ENCODE measurements at regions not wholly inside any gene's neighbourhood (a gene's known extent, or its start where the extent isn't known, plus 50 kb on each side); places are given as distances from the start of the nearest gene placed in this dataset.
"Not testable (repeated sequence)": the region's sequence is repeated elsewhere in the genome, so short reads cannot be mapped to it uniquely, and the experiment has no call there.

GRCh38 chr3:191148131-191148530 is 50.9 kb upstream of the OSTN start:
- no peak for DNase-seq

- no peak for DNase-seq
These were observed 55.8 kb upstream of the OSTN start for GRCh38 chr3:191143224-191143623.

- no peak for DNase-seq
These were observed 57.3 kb upstream of the OSTN start for GRCh38 chr3:191141728-191142127.

GRCh38 chr3:191139736-191140135 is 59.3 kb upstream of the OSTN start:
- DNase-seq: no peak

- DNase-seq: no peak
These were observed 60.1 kb upstream of the OSTN start for GRCh38 chr3:191138937-191139336.

- DNase-seq: no peak
These were observed 61.3 kb upstream of the OSTN start for GRCh38 chr3:191137708-191138107.

- no peak for DNase-seq
These were observed 62.7 kb upstream of the OSTN start for GRCh38 chr3:191136347-191136746.

- no peak for DNase-seq
These were observed 63.9 kb upstream of the OSTN start for GRCh38 chr3:191135175-191135574.

- DNase-seq: no peak
These were observed 65.7 kb upstream of the OSTN start for GRCh38 chr3:191133359-191133758.

- no peak for DNase-seq
These were observed 67.7 kb upstream of the OSTN start for GRCh38 chr3:191131305-191131704.

- not testable (repeated sequence) for DNase-seq
These were observed 74.2 kb upstream of the OSTN start for GRCh38 chr3:191124891-191125290.

GRCh38 chr3:191123946-191124345 is 75.1 kb upstream of the OSTN start:
- DNase-seq: no peak

- no peak for DNase-seq
These were observed 75.8 kb upstream of the OSTN start for GRCh38 chr3:191123231-191123630.

GRCh38 chr3:191120447-191121298 is 78.4 kb upstream of the OSTN start:
- no peak for DNase-seq

GRCh38 chr3:191119415-191120295 is 79.4 kb upstream of the OSTN start:
- no peak for DNase-seq

- DNase-seq: no peak
These were observed 87.3 kb upstream of the OSTN start for GRCh38 chr3:191111722-191112121.

GRCh38 chr3:191105418-191105817 is 93.6 kb upstream of the OSTN start:
- DNase-seq: no peak

GRCh38 chr3:191100516-191100915 is 98.5 kb upstream of the OSTN start:
- DNase-seq: no peak

GRCh38 chr3:191094057-191094845 is 104.8 kb upstream of the OSTN start:
- DNase-seq: no peak

GRCh38 chr3:191087391-191087790 is 111.7 kb upstream of the OSTN start:
- no peak for DNase-seq

GRCh38 chr3:191085091-191085490 is 114.0 kb upstream of the OSTN start:
- DNase-seq: no peak

GRCh38 chr3:191078913-191079312 is 120.1 kb upstream of the OSTN start:
- not testable (repeated sequence) for DNase-seq

GRCh38 chr3:191076903-191077552 is 122.0 kb upstream of the OSTN start:
- DNase-seq: no peak

Data from CD4-positive, alpha-beta T cell treated with Interleukin-17A for 1 hour (primary cell).